SK-N-SH (cell line): ENCODE measurements at regions not wholly inside any gene's neighbourhood (a gene's known extent, or its start where the extent isn't known, plus 50 kb on each side); places are given as distances from the start of the nearest gene placed in this dataset.

ENCODE experiments used
- CTCF ChIA-PET: fragments of 300-600, 350-600 bp; formaldehyde crosslinking; extraction: SDS; loops from one replicate; lab custom pipeline; 2021; lab: Yijun Ruan, JAX
- POLR2A ChIA-PET: fragments of 350-600 bp; sonication (Branson Sonifier 250); formaldehyde crosslinking; extraction: SDS; loops from one replicate; lab custom pipeline; 2020; ENCODE audit warnings: antibody characterized with exemption, inconsistent platforms; lab: Yijun Ruan, JAX
- DNase-seq: peaks from one replicate; pipeline ENCODE4 v3.0.0; 2012
- H2AFZ ChIP-seq: fragments of 200-600 bp; sonication (generic); 2 replicates; pipeline ENCODE4 v1.8.1; 2016; ENCODE audit warnings: antibody characterized with exemption, mild to moderate bottlenecking, low read depth
- H3F3A ChIP-seq: fragments of 200-600 bp; sonication (generic); replicated peaks from 2 replicates; pipeline ENCODE3; 2016; ENCODE audit warnings: antibody characterized with exemption, mild to moderate bottlenecking; ENCODE audit not compliant: insufficient read depth
- H3K27ac ChIP-seq, 2 experiments: fragments of 200-500 bp in 1 of 2; fragments of 200-600 bp in 1 of 2; sonication (Bioruptor generic) in 1 of 2; sonication (generic), shearing (Covaris generic) in 1 of 2; 2 replicates each; pipeline versions ENCODE4 v1.5.1 to v1.6.1; 2014 to 2016; ENCODE audit warnings: low read depth in 2 of 2, inconsistent platforms in 1 of 2, low read length in 1 of 2, mild to moderate bottlenecking in 1 of 2, mixed read lengths in 1 of 2
- H3K27me3 ChIP-seq: fragments of 200-600 bp; sonication (generic), shearing (Covaris generic); 2 replicates; pipeline ENCODE4 v1.6.1; 2016; ENCODE audit warnings: mixed run types; ENCODE audit not compliant: insufficient read depth
- H3K36me3 ChIP-seq, 2 experiments: fragments of 200-500 bp in 1 of 2; fragments of 200-600 bp in 1 of 2; sonication (Bioruptor generic) in 1 of 2; sonication (generic) in 1 of 2; replicated peaks in 1 of 2; 2 replicates each; pipeline versions ENCODE3 to v1.5.1; 2014 to 2016; ENCODE audit warnings: low read length in 1 of 2, mild to moderate bottlenecking in 1 of 2; ENCODE audit not compliant: insufficient read depth in 2 of 2, control insufficient read depth in 1 of 2
- H3K4me1 ChIP-seq, 2 experiments: fragments of 200-500 bp in 1 of 2; fragments of 200-600 bp in 1 of 2; sonication (Bioruptor generic) in 1 of 2; sonication (generic), shearing (Covaris generic) in 1 of 2; 2 replicates each; pipeline versions ENCODE4 v1.5.1 to v1.6.1; 2014 to 2016; ENCODE audit warnings: low read depth in 1 of 2, low read length in 1 of 2, mixed run types in 1 of 2; ENCODE audit not compliant: insufficient read depth in 2 of 2, control insufficient read depth in 1 of 2
- H3K4me2 ChIP-seq: fragments of 200-600 bp; sonication (generic), shearing (Covaris generic); 2 replicates; pipeline ENCODE4 v1.6.1; 2017; ENCODE audit warnings: mixed run types
- H3K4me3 ChIP-seq, 2 experiments: fragments of 200-500 bp in 1 of 2; fragments of 200-600 bp in 1 of 2; sonication (Bioruptor generic) in 1 of 2; sonication (generic), shearing (Covaris generic) in 1 of 2; 2 replicates each; pipeline versions ENCODE4 v1.5.1 to v1.8.1; 2014 to 2016; ENCODE audit warnings: low read depth in 2 of 2, inconsistent platforms in 1 of 2, low read length in 1 of 2, mild to moderate bottlenecking in 1 of 2, mixed read lengths in 1 of 2, moderate library complexity in 1 of 2
- H3K79me2 ChIP-seq: fragments of 200-600 bp; sonication (generic); 2 replicates; pipeline ENCODE4 v1.8.1; 2017; ENCODE audit warnings: mild to moderate bottlenecking; ENCODE audit not compliant: insufficient read depth
- H3K9ac ChIP-seq: fragments of 200-600 bp; sonication (generic); 2 replicates; pipeline ENCODE4 v1.6.1; 2017; ENCODE audit warnings: mixed run types
- H3K9me2 ChIP-seq: fragments of 200-600 bp; sonication (generic); 2 replicates; pipeline ENCODE4 v1.6.1; 2017; ENCODE audit warnings: mixed run types
- H3K9me3 ChIP-seq: fragments of 200-600 bp; sonication (generic); 2 replicates; pipeline ENCODE4 v1.6.1; 2017; ENCODE audit warnings: mixed run types, mild to moderate bottlenecking, moderate library complexity
- H4K20me1 ChIP-seq: fragments of 200-600 bp; sonication (generic); 2 replicates; pipeline ENCODE4 v1.6.1; 2017; ENCODE audit warnings: mild to moderate bottlenecking, mixed run types; ENCODE audit not compliant: insufficient read depth
- ELF1 ChIP-seq: IDR thresholded peaks from 2 replicates; pipeline ENCODE4 v1.4.0; 2012
- EP300 ChIP-seq, 2 experiments: IDR thresholded peaks; 2 replicates each; pipeline versions ENCODE4 v1.4.0 to v1.6.1; 2012; ENCODE audit warnings: borderline replicate concordance in 1 of 2, low read depth in 1 of 2, low read length in 1 of 2
- EZH2phosphoT487 ChIP-seq: fragments of 200-600 bp; sonication (generic); IDR thresholded peaks from 2 replicates; pipeline ENCODE4 v1.6.1; 2017; ENCODE audit warnings: low read depth, mixed run types, mild to moderate bottlenecking, antibody characterized with exemption, moderate library complexity, borderline replicate concordance
- GABPA ChIP-seq: IDR thresholded peaks from 2 replicates; pipeline ENCODE4 v1.4.0; 2012; ENCODE audit warnings: low read depth, mild to moderate bottlenecking
- GATA2 ChIP-seq: sonication (generic); formaldehyde crosslinking; IDR thresholded peaks from 2 replicates; pipeline ENCODE4 v1.5.0; 2020; ENCODE audit warnings: mild to moderate bottlenecking, missing genetic modification reagents
- IRF3 ChIP-seq: fragments of 150-350 bp; IDR thresholded peaks from 2 replicates; pipeline ENCODE4 v1.6.1; 2016; ENCODE audit warnings: mild to moderate bottlenecking, low read depth, low read length
- JUND ChIP-seq: IDR thresholded peaks from 2 replicates; pipeline ENCODE4 v1.4.0; 2012
- MAX ChIP-seq: IDR thresholded peaks from 2 replicates; pipeline ENCODE4 v1.4.0; 2012; ENCODE audit warnings: low read depth
- MEF2A ChIP-seq: IDR thresholded peaks from 2 replicates; pipeline ENCODE4 v1.4.0; 2012; ENCODE audit warnings: low read depth, borderline replicate concordance
- NFIC ChIP-seq: IDR thresholded peaks from 2 replicates; pipeline ENCODE4 v1.4.0; 2012; ENCODE audit warnings: borderline replicate concordance
- PBX3 ChIP-seq: IDR thresholded peaks from 2 replicates; pipeline ENCODE4; 2012
- RAD21 ChIP-seq: IDR thresholded peaks from 2 replicates; pipeline ENCODE4 v1.6.1; 2012; ENCODE audit warnings: mild to moderate bottlenecking, low read length
- REST ChIP-seq: IDR thresholded peaks from 2 replicates; pipeline ENCODE4 v1.6.1; 2012; ENCODE audit warnings: mild to moderate bottlenecking, low read depth, low read length, moderate library complexity
- RFX5 ChIP-seq: IDR thresholded peaks from 2 replicates; pipeline ENCODE4 v1.6.1; 2012; ENCODE audit warnings: mild to moderate bottlenecking, improper control_type of control experiment, low read length
- RXRA ChIP-seq: IDR thresholded peaks from 2 replicates; pipeline ENCODE4 v1.4.0; 2012; ENCODE audit warnings: low read depth, mild to moderate bottlenecking, borderline replicate concordance
- SMC3 ChIP-seq: IDR thresholded peaks from 2 replicates; pipeline ENCODE4 v1.6.1; 2012; ENCODE audit warnings: low read depth, low read length, improper control_type of control experiment
- TEAD4 ChIP-seq: IDR thresholded peaks from 2 replicates; pipeline ENCODE4 v1.4.0; 2012; ENCODE audit warnings: mild to moderate bottlenecking, borderline replicate concordance; ENCODE audit not compliant: insufficient read depth
- USF2 ChIP-seq: fragments of 150-350 bp; IDR thresholded peaks from 2 replicates; pipeline ENCODE4 v1.6.1; 2017; ENCODE audit warnings: antibody characterized with exemption, low read length, low read depth, borderline replicate concordance

- Histone ChIP-seq H3K27me3 (no peaks in the 10 kb centered on the region), H3K4me2 (no peak overlapping the region), H3K4me1 (no peaks in the 10 kb centered on the region), H3K9me2 (no peaks in the 10 kb centered on the region), H3K9ac (no peak overlapping the region), H3K27ac (no peak overlapping the region), H3K36me3 (no peaks in the 10 kb centered on the region), H3K4me3 (no peak overlapping the region), H3K79me2 (no peaks in the 10 kb centered on the region), H4K20me1 (no peaks in the 10 kb centered on the region), H2AFZ (no peak overlapping the region), H3K9me3 (no peaks in the 10 kb centered on the region), H3F3A (no peaks in the 10 kb centered on the region)
- ChIA-PET POLR2A (no interaction called here), CTCF (interaction anchor here (1.2 to 1.4 kb wide), 2 partner anchors 21 to 481 kb away, joined by 3 to 5 read pairs; no protein-coding TSS in a partner anchor)
- no peak for DNase-seq
- no peak for TF ChIP-seq SMC3
- TF ChIP-seq PBX3, result no peak
- no peak for TF ChIP-seq GABPA
- TF ChIP-seq JUND, result no peak
- no peak for TF ChIP-seq RFX5
- TF ChIP-seq TEAD4, result no peak
- TF ChIP-seq GATA2, result no peak
- TF ChIP-seq REST, result no peak
- TF ChIP-seq NFIC, result no peak
- no peak for TF ChIP-seq MAX
- TF ChIP-seq EZH2phosphoT487, result no peak
- no peak for TF ChIP-seq IRF3
- TF ChIP-seq RAD21, result no peak
- no peak for TF ChIP-seq EP300 (IDR thresholded peaks at IDR 0.05; ENCODE audit: borderline replicate concordance in 1 of 2, low read depth in 1 of 2, low read length in 1 of 2)
- TF ChIP-seq ELF1, result no peak
- TF ChIP-seq RXRA, result no peak
- no peak for TF ChIP-seq USF2
- no peak for TF ChIP-seq MEF2A
Measured at GRCh38 chr10:111656066-111656465, 527.5 kb downstream of the GPAM start.
